GM20000 (cell line): ENCODE measurements at regions not wholly inside any gene's neighbourhood (a gene's known extent, or its start where the extent isn't known, plus 50 kb on each side); places are given as distances from the start of the nearest gene placed in this dataset.

Experiments used
- DNase-seq: peaks from one replicate; pipeline ENCODE4 v3.0.0; 2012; ENCODE audit warnings: low spot score
- TF ChIP-seq, protein P1 (sequence below): IDR thresholded peaks from 2 replicates; pipeline ENCODE4 v1.5.1; 2012; ENCODE audit warnings: mild to moderate bottlenecking, control low read depth; ENCODE audit errors: extremely low read depth, missing control alignments

DNA sequence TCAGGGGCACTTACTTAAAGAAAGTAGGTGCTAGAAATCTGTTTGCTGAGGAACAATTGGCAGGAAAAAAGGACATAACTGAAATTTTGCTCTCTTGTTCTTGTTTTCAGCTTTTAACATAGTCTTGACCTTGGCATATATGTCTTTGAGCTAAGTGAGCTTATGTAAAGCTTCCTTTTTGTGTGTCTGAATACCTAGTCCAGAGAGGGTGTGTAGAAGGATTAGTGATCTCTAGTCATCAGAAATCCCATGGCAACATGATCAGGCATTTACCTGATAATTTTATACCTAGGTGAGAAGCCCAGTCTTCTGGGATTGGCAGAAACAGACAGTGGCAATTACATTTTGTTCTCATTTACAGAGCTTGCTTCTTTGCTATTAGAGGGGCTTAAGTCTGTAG lies 166.1 kb downstream of the SNAPC1 start:
- no peak for DNase-seq
- TF ChIP-seq, protein P1, sequence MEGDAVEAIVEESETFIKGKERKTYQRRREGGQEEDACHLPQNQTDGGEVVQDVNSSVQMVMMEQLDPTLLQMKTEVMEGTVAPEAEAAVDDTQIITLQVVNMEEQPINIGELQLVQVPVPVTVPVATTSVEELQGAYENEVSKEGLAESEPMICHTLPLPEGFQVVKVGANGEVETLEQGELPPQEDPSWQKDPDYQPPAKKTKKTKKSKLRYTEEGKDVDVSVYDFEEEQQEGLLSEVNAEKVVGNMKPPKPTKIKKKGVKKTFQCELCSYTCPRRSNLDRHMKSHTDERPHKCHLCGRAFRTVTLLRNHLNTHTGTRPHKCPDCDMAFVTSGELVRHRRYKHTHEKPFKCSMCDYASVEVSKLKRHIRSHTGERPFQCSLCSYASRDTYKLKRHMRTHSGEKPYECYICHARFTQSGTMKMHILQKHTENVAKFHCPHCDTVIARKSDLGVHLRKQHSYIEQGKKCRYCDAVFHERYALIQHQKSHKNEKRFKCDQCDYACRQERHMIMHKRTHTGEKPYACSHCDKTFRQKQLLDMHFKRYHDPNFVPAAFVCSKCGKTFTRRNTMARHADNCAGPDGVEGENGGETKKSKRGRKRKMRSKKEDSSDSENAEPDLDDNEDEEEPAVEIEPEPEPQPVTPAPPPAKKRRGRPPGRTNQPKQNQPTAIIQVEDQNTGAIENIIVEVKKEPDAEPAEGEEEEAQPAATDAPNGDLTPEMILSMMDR = no peak

DNA sequence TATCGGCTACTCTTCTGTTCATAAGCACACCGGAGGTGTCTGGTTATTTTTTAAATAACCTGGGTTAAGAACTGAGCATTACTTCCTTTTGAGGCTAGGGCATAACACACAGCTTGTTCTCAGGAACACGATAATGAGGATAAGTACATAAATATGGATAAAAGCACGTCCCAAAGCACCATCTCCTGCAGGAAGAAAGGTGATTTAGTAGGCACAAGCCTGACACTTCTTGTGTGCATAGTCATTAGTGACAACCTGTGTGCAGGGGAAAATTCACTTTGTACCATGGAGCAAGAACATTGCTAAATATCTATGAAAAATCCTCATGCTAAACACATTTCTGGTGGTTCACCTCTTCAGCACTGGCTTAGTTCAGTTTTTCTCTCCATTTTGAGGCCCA lies 166.5 kb downstream of the SNAPC1 start:
- DNase-seq = no peak
- TF ChIP-seq, protein P1 = no peak

DNA sequence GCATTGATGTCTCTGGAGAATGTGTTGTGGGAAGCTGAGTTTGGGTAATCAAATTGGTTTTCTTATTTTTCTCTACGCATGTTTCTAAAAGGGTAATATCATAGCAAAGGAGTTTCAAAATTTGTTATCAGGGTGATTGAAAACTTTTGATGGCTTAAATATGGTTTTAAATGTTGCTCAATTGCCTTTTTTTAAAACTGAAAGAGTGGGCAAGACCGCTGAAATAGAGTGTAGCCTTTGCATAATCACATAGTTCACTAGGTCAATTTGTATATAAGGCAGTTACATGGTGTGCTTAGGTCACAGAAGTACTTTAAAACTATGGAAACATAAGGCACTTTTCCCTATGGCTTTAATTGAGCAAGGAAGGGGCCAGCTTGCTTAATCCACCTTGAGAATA lies 167.4 kb downstream of the SNAPC1 start:
- DNase-seq = no peak
- TF ChIP-seq, protein P1 = no peak

DNA sequence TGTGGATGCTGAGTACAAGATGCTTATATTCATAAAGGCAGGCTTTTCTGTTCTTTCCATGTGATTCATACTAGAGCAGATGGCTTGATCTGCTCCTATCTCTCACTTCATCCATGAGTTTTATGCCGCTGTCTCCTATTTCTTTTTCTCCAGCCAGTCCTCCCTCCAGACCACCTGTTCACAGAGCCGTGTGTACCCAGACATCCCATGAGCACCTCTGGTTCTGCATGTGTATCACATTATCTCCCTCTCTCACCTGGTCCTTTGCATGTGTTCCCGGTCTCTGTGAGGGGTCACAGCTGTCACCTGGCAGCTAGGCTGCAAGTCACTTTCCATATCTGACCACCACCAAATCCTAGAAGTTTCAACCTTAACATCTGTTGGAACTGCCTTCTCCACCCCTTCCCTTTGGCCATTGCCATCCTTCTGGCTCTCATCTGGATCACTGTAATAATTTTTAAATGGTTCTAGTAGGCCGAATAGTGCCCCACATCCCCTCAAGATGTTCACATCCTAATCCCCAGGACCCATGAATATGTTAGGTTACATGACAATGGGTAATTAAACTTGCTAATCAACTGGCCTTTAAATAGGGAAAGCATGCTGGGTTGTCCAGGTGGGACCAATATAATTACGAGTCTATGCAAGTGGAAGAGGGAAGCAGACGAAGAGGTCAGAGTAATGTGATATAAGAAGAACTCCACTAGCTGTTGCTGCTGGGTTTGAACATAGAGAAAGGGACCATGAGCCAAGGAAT lies 168.1 kb downstream of the SNAPC1 start:
- DNase-seq = no peak
- TF ChIP-seq, protein P1 = no peak

DNA sequence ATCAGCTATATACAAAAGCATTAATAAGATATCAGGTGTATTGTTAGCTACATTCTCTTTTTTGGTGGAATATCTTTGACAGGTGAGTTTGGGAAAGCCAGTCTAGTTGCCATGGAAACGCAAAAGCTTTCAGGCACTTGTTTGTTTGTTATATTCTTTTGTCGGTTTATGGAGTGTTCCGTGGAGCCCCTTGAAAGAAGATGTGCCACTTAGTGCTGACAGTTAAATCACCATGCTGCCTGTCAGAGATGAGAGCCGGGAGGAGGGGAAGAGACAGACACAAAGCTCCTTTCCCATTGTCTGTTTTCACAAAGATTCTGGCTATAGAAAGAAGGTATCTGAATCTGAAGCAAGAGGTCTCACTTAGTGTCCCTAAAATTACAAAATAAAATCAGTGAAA lies 170.8 kb downstream of the SNAPC1 start:
- no peak for DNase-seq
- TF ChIP-seq, protein P1 = no peak

DNA sequence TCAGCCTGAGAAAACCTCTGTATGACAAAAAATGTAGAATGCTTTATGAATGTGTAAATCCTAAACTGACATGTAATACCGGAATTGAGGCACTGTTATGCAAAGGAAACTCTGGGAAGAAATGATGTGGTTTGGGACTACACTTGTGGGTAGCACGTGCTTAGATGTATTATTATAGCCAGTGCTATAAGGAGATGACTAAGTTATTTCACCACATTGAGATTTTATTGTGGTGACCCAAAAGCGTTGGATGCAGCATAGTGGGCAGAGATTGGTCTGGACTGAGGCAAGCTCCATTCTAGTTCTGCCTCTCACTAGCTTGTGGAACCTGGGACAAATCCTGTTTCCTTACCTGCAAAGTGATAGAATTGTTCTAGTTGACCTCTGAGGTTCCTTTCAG lies 172.2 kb downstream of the SNAPC1 start:
- DNase-seq = no peak
- TF ChIP-seq, protein P1 = no peak

DNA sequence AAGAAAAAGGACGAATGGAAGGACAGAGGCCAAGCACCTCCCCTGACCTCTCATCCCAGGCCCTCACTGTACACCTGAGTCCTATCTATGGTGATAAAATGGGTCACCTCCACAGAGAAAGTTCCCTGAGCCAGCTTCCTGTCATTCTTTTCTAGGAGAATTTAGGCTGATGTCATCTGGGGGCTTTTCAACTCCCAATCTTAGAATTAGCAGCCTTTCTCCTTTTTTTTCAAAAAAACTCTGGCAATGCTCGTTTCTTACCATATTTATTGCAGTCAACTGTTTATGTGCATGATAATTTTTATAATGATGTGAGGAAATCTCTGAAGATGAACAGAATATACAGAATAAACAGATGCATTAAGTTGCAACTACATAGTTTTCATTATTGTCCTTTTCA lies 177.6 kb downstream of the SNAPC1 start:
- no peak for DNase-seq
- TF ChIP-seq, protein P1 = no peak
